ENCODE measurements at regions not wholly inside any gene's neighbourhood (a gene's known extent, or its start where the extent isn't known, plus 50 kb on each side); places are given as distances from the start of the nearest gene placed in this dataset.

DNA sequence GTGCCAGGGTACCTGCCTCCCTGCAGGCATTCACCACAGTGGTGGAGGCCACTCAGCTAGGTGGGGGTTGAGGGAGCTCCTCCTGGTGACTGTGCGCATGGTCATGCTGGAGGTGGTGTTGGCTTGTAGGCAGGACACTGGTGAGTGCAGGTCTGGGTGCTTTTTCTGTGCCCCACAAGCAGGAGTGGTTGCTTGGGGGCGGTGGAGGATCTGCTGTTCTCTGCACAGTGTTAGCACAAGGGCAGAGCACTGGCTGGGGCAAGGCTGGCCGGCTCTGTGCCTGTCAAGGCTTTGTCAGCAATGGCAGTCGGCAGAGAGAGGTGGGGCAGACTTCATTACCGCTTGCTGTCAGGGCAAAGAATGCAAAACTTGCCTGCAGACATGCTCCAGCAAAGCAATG lies 632.1 kb upstream of the ID4 start:
- no peak for DNase-seq (ENCODE audit: low spot score in 2 of 2)
- Histone ChIP-seq H3K36me3 (no peaks in the 10 kb centered on the region), H3K4me3 (no peak overlapping the region), H3K27ac (no peak overlapping the region), H3K27me3 (no peaks in the 10 kb centered on the region), H3K9me3 (peaks cover 0 to 10% of the 10 kb centered on the region in 2 donors), H3K4me1 (no peaks in the 10 kb centered on the region)
- intact Hi-C loops (cut with DNase I) = no loop called here
- TF ChIP-seq CTCF (IDR thresholded peaks at IDR 0.05) = no peak

DNA sequence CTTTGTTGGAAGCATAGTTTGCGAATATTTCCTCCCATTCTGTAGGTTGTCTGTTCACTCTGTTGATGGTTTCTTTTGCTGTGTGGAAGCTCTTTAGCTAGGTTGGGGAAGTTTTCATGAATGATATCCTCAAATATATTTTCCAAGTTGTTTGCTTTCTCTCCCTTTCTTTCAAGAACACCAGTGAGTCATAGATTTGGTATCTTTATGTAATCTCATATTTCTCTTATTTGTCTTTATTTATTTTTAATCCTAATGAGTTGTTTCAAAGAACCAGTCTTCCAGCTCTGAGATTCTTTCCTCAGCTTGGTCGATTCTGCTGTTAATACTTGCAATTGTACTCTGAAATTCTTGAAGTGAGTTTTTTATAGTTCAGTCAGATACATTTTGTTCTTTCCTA lies 628.0 kb upstream of the ID4 start:
- H3K27ac ChIP-seq = no peak overlapping the region
- intact Hi-C loops (cut with DNase I) = no loop called here
- H3K9me3 ChIP-seq = peaks cover 0 to 8% of the 10 kb centered on the region in 2 donors
- no peak overlapping the region for H3K4me3 ChIP-seq
- DNase-seq (ENCODE audit: low spot score in 2 of 2) = no peak
- H3K36me3 ChIP-seq = no peaks in the 10 kb centered on the region
- H3K4me1 ChIP-seq = no peaks in the 10 kb centered on the region
- no peak for TF ChIP-seq CTCF (IDR thresholded peaks at IDR 0.05)
- H3K27me3 ChIP-seq = no peaks in the 10 kb centered on the region

DNA sequence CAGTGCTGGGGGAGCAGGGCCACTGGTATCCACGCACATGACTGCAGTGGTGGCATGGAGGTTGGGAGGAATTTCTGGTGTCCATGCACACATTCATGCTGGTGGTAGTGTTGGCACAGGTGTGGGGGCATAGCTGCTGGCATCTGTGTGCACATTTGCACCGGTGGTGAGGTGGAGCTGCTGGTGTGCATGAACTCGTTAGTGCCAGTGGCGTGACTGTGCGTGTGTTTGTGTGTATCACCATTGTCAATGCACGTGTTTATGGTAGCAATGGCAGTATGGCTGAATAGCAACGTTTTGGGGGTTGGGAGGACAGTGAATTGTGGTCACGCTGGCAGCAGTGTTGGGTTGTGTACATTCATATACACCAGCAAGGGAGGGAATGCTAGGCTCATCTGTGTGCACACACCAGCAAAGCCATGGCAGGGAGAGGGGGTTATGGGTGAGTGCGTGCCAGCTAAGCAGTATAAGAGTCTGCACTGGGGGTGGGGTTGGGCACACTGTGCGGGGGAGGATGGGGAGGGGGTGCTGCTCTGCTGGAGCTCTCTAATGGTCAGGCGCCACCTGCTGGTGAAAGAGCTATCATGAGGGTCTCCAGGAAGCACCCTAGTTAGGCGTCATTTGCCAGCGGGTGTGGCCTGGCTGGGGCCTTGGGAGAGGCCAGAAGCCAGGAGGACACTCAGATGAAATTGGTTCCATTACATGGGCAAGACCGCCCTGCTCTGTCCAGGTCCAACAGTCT lies 626.1 kb upstream of the ID4 start:
- no peaks in the 10 kb centered on the region for H3K27me3 ChIP-seq
- no peak for DNase-seq (ENCODE audit: low spot score in 2 of 2)
- TF ChIP-seq CTCF (IDR thresholded peaks at IDR 0.05) = no peak
- intact Hi-C loops (cut with DNase I) = no loop called here
- H3K9me3 ChIP-seq = peaks cover 0 to 8% of the 10 kb centered on the region in 2 donors
- H3K4me1 ChIP-seq = no peaks in the 10 kb centered on the region
- H3K4me3 ChIP-seq = no peak overlapping the region
- no peaks in the 10 kb centered on the region for H3K36me3 ChIP-seq
- H3K27ac ChIP-seq = no peak overlapping the region

GRCh38 chr6:19214231-19214630 lies 622.9 kb upstream of the ID4 start:
- TF ChIP-seq CTCF (IDR thresholded peaks at IDR 0.05) = no peak

DNA sequence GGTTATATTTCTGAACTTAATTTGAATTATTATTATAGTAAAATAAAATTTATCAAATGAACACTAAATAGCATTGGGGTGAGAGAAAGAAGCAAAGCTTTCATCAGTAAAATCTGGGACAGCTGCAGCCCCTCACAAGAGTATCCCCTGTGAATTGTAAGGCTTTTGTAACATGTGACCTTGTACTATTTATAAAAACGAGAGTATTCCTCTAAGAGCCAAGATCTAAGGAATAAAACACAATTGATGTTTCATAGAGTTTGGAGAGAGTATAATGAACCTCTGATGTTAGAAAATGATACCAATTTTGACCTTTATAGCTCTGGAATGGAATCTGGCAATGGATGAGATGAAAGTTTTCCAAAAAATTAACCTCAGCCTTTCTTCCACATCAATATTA lies 617.2 kb upstream of the ID4 start:
- no peaks in the 10 kb centered on the region for H3K4me1 ChIP-seq
- no peak for TF ChIP-seq CTCF (IDR thresholded peaks at IDR 0.05)
- DNase-seq (ENCODE audit: low spot score in 2 of 2) = no peak
- no peaks in the 10 kb centered on the region for H3K36me3 ChIP-seq
- H3K9me3 ChIP-seq = no peaks in the 10 kb centered on the region
- intact Hi-C loops (cut with DNase I) = no loop called here
- H3K27ac ChIP-seq = no peak overlapping the region
- H3K4me3 ChIP-seq = no peak overlapping the region
- H3K27me3 ChIP-seq = no peaks in the 10 kb centered on the region

More at GRCh38 chr6:19214231-19214630, 622.9 kb upstream of the ID4 start:
- Histone ChIP-seq H3K27me3 (no peaks in the 10 kb centered on the region), H3K27ac (no peak overlapping the region), H3K9me3 (no peaks in the 10 kb centered on the region), H3K36me3 (no peaks in the 10 kb centered on the region), H3K4me1 (no peaks in the 10 kb centered on the region), H3K4me3 (no peak overlapping the region)
- intact Hi-C loops (cut with DNase I) = no loop called here
- DNase-seq (ENCODE audit: low spot score in 2 of 2) = no peak

Data from ascending aorta (tissue), 2 donors.